ENCODE measurements at regions not wholly inside any gene's neighbourhood (a gene's known extent, or its start where the extent isn't known, plus 50 kb on each side); places are given as distances from the start of the nearest gene placed in this dataset.

- DNase-seq, result no peak
- WGBS (ENCODE audit: insufficient coverage), result no CpG with 5 or more reads among the region's 5 CpGs
- H3K9me3 ChIP-seq (replicated peaks; ENCODE audit: control insufficient read depth, low read depth, low read length), result no peaks in the 10 kb centered on the region
- H3K4me3 ChIP-seq (ENCODE audit: low read length), result no peak overlapping the region
- H3K36me3 ChIP-seq (ENCODE audit: control insufficient read depth, insufficient read depth, low read length), result no peaks in the 10 kb centered on the region
- no peaks in the 10 kb centered on the region for H3K4me1 ChIP-seq (ENCODE audit: control insufficient read depth, insufficient read depth, low read length)
- H3K27ac ChIP-seq (ENCODE audit: low read length), result no peak overlapping the region
- no peaks in the 10 kb centered on the region for H3K27me3 ChIP-seq (ENCODE audit: control insufficient read depth, insufficient read depth, low read length)
Measured at GRCh38 chr9:7523426-7524043, 276.0 kb downstream of the DMAC1 start.

GRCh38 chr9:7520396-7520795 is 279.2 kb downstream of the DMAC1 start:
- no peak overlapping the region for H3K27ac ChIP-seq (ENCODE audit: low read length)
- H3K36me3 ChIP-seq (ENCODE audit: control insufficient read depth, insufficient read depth, low read length), result no peaks in the 10 kb centered on the region
- 77% methylated on average over 5 of the region's 5 CpGs for WGBS (ENCODE audit: insufficient coverage)
- no peak for DNase-seq
- no peaks in the 10 kb centered on the region for H3K4me1 ChIP-seq (ENCODE audit: control insufficient read depth, insufficient read depth, low read length)
- H3K27me3 ChIP-seq (ENCODE audit: control insufficient read depth, insufficient read depth, low read length), result no peaks in the 10 kb centered on the region
- no peaks in the 10 kb centered on the region for H3K9me3 ChIP-seq (replicated peaks; ENCODE audit: control insufficient read depth, low read depth, low read length)
- no peak overlapping the region for H3K4me3 ChIP-seq (ENCODE audit: low read length)

GRCh38 chr9:7516376-7516775 is 283.2 kb downstream of the DMAC1 start:
- Histone ChIP-seq H3K9me3 (replicated peaks; ENCODE audit: control insufficient read depth, low read depth, low read length) (no peaks in the 10 kb centered on the region), H3K4me3 (ENCODE audit: low read length) (no peak overlapping the region), H3K36me3 (ENCODE audit: control insufficient read depth, insufficient read depth, low read length) (no peaks in the 10 kb centered on the region), H3K27me3 (ENCODE audit: control insufficient read depth, insufficient read depth, low read length) (no peaks in the 10 kb centered on the region), H3K4me1 (ENCODE audit: control insufficient read depth, insufficient read depth, low read length) (no peaks in the 10 kb centered on the region), H3K27ac (ENCODE audit: low read length) (no peak overlapping the region)
- DNase-seq, result no peak
- WGBS (ENCODE audit: insufficient coverage), result 86% methylated on average over 1 of the region's 2 CpGs

GRCh38 chr9:7510199-7510598 is 289.4 kb downstream of the DMAC1 start:
- Histone ChIP-seq H3K4me1 (ENCODE audit: control insufficient read depth, insufficient read depth, low read length) (no peaks in the 10 kb centered on the region), H3K9me3 (replicated peaks; ENCODE audit: control insufficient read depth, low read depth, low read length) (no peaks in the 10 kb centered on the region), H3K27me3 (ENCODE audit: control insufficient read depth, insufficient read depth, low read length) (no peaks in the 10 kb centered on the region), H3K27ac (ENCODE audit: low read length) (peak overlapping the region; percentile 60), H3K36me3 (ENCODE audit: control insufficient read depth, insufficient read depth, low read length) (no peaks in the 10 kb centered on the region), H3K4me3 (ENCODE audit: low read length) (no peak overlapping the region)
- DNase-seq, result peak; percentile 43
- WGBS (ENCODE audit: insufficient coverage), result no CpG with 5 or more reads among the region's 7 CpGs

GRCh38 chr9:7509576-7510145 is 289.9 kb downstream of the DMAC1 start:
- H3K9me3 ChIP-seq (replicated peaks; ENCODE audit: control insufficient read depth, low read depth, low read length), result no peaks in the 10 kb centered on the region
- no peaks in the 10 kb centered on the region for H3K36me3 ChIP-seq (ENCODE audit: control insufficient read depth, insufficient read depth, low read length)
- peak overlapping the region; percentile 60 for H3K27ac ChIP-seq (ENCODE audit: low read length)
- WGBS (ENCODE audit: insufficient coverage), result no CpG with 5 or more reads among the region's 7 CpGs
- H3K4me3 ChIP-seq (ENCODE audit: low read length), result no peak overlapping the region
- H3K27me3 ChIP-seq (ENCODE audit: control insufficient read depth, insufficient read depth, low read length), result no peaks in the 10 kb centered on the region
- no peaks in the 10 kb centered on the region for H3K4me1 ChIP-seq (ENCODE audit: control insufficient read depth, insufficient read depth, low read length)
- DNase-seq, result peak; percentile 89

- no CpG with 5 or more reads among the region's 1 CpG for WGBS (ENCODE audit: insufficient coverage)
- H3K27ac ChIP-seq (ENCODE audit: low read length), result no peak overlapping the region
- no peak for DNase-seq
- no peaks in the 10 kb centered on the region for H3K36me3 ChIP-seq (ENCODE audit: control insufficient read depth, insufficient read depth, low read length)
- H3K4me3 ChIP-seq (ENCODE audit: low read length), result no peak overlapping the region
- H3K4me1 ChIP-seq (ENCODE audit: control insufficient read depth, insufficient read depth, low read length), result no peaks in the 10 kb centered on the region
- no peaks in the 10 kb centered on the region for H3K9me3 ChIP-seq (replicated peaks; ENCODE audit: control insufficient read depth, low read depth, low read length)
- H3K27me3 ChIP-seq (ENCODE audit: control insufficient read depth, insufficient read depth, low read length), result no peaks in the 10 kb centered on the region
Measured at GRCh38 chr9:7508516-7508915, 291.1 kb downstream of the DMAC1 start.

GRCh38 chr9:7507566-7508270 is 291.9 kb downstream of the DMAC1 start:
- 35% methylated on average over 2 of the region's 7 CpGs for WGBS (ENCODE audit: insufficient coverage)
- peak; percentile 73 for DNase-seq
- no peak overlapping the region for H3K4me3 ChIP-seq (ENCODE audit: low read length)

GRCh38 chr9:7507026-7507425 is 292.6 kb downstream of the DMAC1 start:
- no peak overlapping the region for H3K27ac ChIP-seq (ENCODE audit: low read length)
- WGBS (ENCODE audit: insufficient coverage), result no CpG with 5 or more reads among the region's 2 CpGs

More at GRCh38 chr9:7507566-7508270, 291.9 kb downstream of the DMAC1 start:
- H3K27me3 ChIP-seq (ENCODE audit: control insufficient read depth, insufficient read depth, low read length), result no peaks in the 10 kb centered on the region
- no peaks in the 10 kb centered on the region for H3K36me3 ChIP-seq (ENCODE audit: control insufficient read depth, insufficient read depth, low read length)
- H3K9me3 ChIP-seq (replicated peaks; ENCODE audit: control insufficient read depth, low read depth, low read length), result no peaks in the 10 kb centered on the region
- H3K4me1 ChIP-seq (ENCODE audit: control insufficient read depth, insufficient read depth, low read length), result no peaks in the 10 kb centered on the region
- H3K27ac ChIP-seq (ENCODE audit: low read length), result no peak overlapping the region

GRCh38 chr9:7500521-7500920 is 299.1 kb downstream of the DMAC1 start:
- no peaks in the 10 kb centered on the region for H3K27me3 ChIP-seq (ENCODE audit: control insufficient read depth, insufficient read depth, low read length)
- no peaks in the 10 kb centered on the region for H3K9me3 ChIP-seq (replicated peaks; ENCODE audit: control insufficient read depth, low read depth, low read length)
- no peak for DNase-seq
- H3K4me3 ChIP-seq (ENCODE audit: low read length), result no peak overlapping the region
- 80% methylated on average over 1 of the region's 2 CpGs for WGBS (ENCODE audit: insufficient coverage)
- H3K36me3 ChIP-seq (ENCODE audit: control insufficient read depth, insufficient read depth, low read length), result no peaks in the 10 kb centered on the region
- no peak overlapping the region for H3K27ac ChIP-seq (ENCODE audit: low read length)
- H3K4me1 ChIP-seq (ENCODE audit: control insufficient read depth, insufficient read depth, low read length), result no peaks in the 10 kb centered on the region

More at GRCh38 chr9:7507026-7507425, 292.6 kb downstream of the DMAC1 start:
- Histone ChIP-seq H3K36me3 (ENCODE audit: control insufficient read depth, insufficient read depth, low read length) (no peaks in the 10 kb centered on the region), H3K4me3 (ENCODE audit: low read length) (no peak overlapping the region), H3K4me1 (ENCODE audit: control insufficient read depth, insufficient read depth, low read length) (no peaks in the 10 kb centered on the region), H3K9me3 (replicated peaks; ENCODE audit: control insufficient read depth, low read depth, low read length) (no peaks in the 10 kb centered on the region), H3K27me3 (ENCODE audit: control insufficient read depth, insufficient read depth, low read length) (no peaks in the 10 kb centered on the region)
- DNase-seq, result no peak

GRCh38 chr9:7491641-7492040 is 307.9 kb downstream of the DMAC1 start:
- peaks cover 10% of the 10 kb centered on the region for H3K4me1 ChIP-seq (ENCODE audit: control insufficient read depth, insufficient read depth, low read length)
- no CpG with 5 or more reads among the region's 2 CpGs for WGBS (ENCODE audit: insufficient coverage)

More at GRCh38 chr9:7491641-7492040, 307.9 kb downstream of the DMAC1 start:
- H3K4me3 ChIP-seq (ENCODE audit: low read length), result no peak overlapping the region
- no peaks in the 10 kb centered on the region for H3K36me3 ChIP-seq (ENCODE audit: control insufficient read depth, insufficient read depth, low read length)
- no peaks in the 10 kb centered on the region for H3K9me3 ChIP-seq (replicated peaks; ENCODE audit: control insufficient read depth, low read depth, low read length)
- no peaks in the 10 kb centered on the region for H3K27me3 ChIP-seq (ENCODE audit: control insufficient read depth, insufficient read depth, low read length)
- no peak for DNase-seq
- no peak overlapping the region for H3K27ac ChIP-seq (ENCODE audit: low read length)
